ENCODE measurements at regions not wholly inside any gene's neighbourhood (a gene's known extent, or its start where the extent isn't known, plus 50 kb on each side); places are given as distances from the start of the nearest gene placed in this dataset.

DNA sequence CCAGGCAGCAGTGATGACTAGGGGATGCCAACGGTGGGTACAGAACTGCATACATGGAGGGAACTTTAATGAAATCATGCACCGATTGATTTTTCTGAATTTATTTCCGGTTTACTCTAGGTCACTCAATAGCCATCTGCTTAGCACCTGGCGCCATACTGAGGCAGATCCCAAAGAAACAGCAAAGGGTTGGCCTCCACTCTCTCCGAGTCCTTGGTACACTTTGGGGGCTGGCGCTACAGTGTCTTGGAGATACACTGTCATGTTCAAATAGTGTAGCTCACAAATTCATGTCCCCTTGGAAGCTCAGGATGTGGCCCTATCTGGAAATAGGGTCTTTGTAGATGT lies 116.3 kb downstream of the BOD1 start:
- TF ChIP-seq, protein P1, sequence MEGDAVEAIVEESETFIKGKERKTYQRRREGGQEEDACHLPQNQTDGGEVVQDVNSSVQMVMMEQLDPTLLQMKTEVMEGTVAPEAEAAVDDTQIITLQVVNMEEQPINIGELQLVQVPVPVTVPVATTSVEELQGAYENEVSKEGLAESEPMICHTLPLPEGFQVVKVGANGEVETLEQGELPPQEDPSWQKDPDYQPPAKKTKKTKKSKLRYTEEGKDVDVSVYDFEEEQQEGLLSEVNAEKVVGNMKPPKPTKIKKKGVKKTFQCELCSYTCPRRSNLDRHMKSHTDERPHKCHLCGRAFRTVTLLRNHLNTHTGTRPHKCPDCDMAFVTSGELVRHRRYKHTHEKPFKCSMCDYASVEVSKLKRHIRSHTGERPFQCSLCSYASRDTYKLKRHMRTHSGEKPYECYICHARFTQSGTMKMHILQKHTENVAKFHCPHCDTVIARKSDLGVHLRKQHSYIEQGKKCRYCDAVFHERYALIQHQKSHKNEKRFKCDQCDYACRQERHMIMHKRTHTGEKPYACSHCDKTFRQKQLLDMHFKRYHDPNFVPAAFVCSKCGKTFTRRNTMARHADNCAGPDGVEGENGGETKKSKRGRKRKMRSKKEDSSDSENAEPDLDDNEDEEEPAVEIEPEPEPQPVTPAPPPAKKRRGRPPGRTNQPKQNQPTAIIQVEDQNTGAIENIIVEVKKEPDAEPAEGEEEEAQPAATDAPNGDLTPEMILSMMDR (conservative IDR thresholded peaks at IDR 0.05): no peak
- no peak for TF ChIP-seq ZFX (IDR thresholded peaks at IDR 0.05)

Data from C4-2B (cell line).